ENCODE measurements at regions not wholly inside any gene's neighbourhood (a gene's known extent, or its start where the extent isn't known, plus 50 kb on each side); places are given as distances from the start of the nearest gene placed in this dataset.

- DNase-seq (no peak), FAIRE-seq (no peak)
- no peaks in the 10 kb centered on the region for H3K9me3 ChIP-seq (ENCODE audit: control insufficient read depth in 2 of 2, insufficient read depth in 1 of 2, low read depth in 1 of 2, low read length in 1 of 2)
- H3K4me3 ChIP-seq (ENCODE audit: low read depth in 1 of 3, low read length in 3 of 3), result no peak overlapping the region
- 91 to 94% (median 93%) methylated on average over 6 of the region's 6 CpGs for WGBS, 3 donors
- no peak overlapping the region for H3K27ac ChIP-seq (ENCODE audit: low read depth in 1 of 3, low read length in 2 of 3)
- H3K27me3 ChIP-seq (ENCODE audit: control insufficient read depth in 3 of 3, insufficient read depth in 3 of 3, low read length in 3 of 3), result no peaks in the 10 kb centered on the region
- H3K36me3 ChIP-seq (ENCODE audit: control insufficient read depth in 3 of 3, insufficient read depth in 2 of 3, low read depth in 1 of 3, low read length in 3 of 3), result no peaks in the 10 kb centered on the region
- peaks cover 0 to 5% (median 0%) of the 10 kb centered on the region in 3 donors for H3K4me1 ChIP-seq (ENCODE audit: control insufficient read depth in 3 of 3, insufficient read depth in 2 of 3, low read depth in 1 of 3, low read length in 2 of 3)
Measured at GRCh38 chr13:106155411-106155810, 380.1 kb downstream of the EFNB2 start.

GRCh38 chr13:106153876-106154275 is 381.6 kb downstream of the EFNB2 start:
- Histone ChIP-seq H3K4me1 (ENCODE audit: control insufficient read depth in 3 of 3, insufficient read depth in 2 of 3, low read depth in 1 of 3, low read length in 2 of 3) (peaks cover 0 to 5% (median 0%) of the 10 kb centered on the region in 3 donors), H3K9me3 (ENCODE audit: control insufficient read depth in 2 of 2, insufficient read depth in 1 of 2, low read depth in 1 of 2, low read length in 1 of 2) (no peaks in the 10 kb centered on the region), H3K27me3 (ENCODE audit: control insufficient read depth in 3 of 3, insufficient read depth in 3 of 3, low read length in 3 of 3) (no peaks in the 10 kb centered on the region), H3K27ac (ENCODE audit: low read depth in 1 of 3, low read length in 2 of 3) (no peak overlapping the region), H3K4me3 (ENCODE audit: low read depth in 1 of 3, low read length in 3 of 3) (no peak overlapping the region), H3K36me3 (ENCODE audit: control insufficient read depth in 3 of 3, insufficient read depth in 2 of 3, low read depth in 1 of 3, low read length in 3 of 3) (no peaks in the 10 kb centered on the region)
- FAIRE-seq (no peak), DNase-seq (no peak)
- WGBS, 3 donors, result 80 to 93% (median 80%) methylated on average over 1 of the region's 1 CpG

GRCh38 chr13:106153041-106153440 is 382.4 kb downstream of the EFNB2 start:
- no peaks in the 10 kb centered on the region for H3K36me3 ChIP-seq (ENCODE audit: control insufficient read depth in 3 of 3, insufficient read depth in 2 of 3, low read depth in 1 of 3, low read length in 3 of 3)
- DNase-seq, result no peak
- no peak overlapping the region for H3K27ac ChIP-seq (ENCODE audit: low read depth in 1 of 3, low read length in 2 of 3)
- WGBS, 3 donors, result 82 to 95% (median 92%) methylated on average over 9 of the region's 9 CpGs
- H3K9me3 ChIP-seq (ENCODE audit: control insufficient read depth in 2 of 2, insufficient read depth in 1 of 2, low read depth in 1 of 2, low read length in 1 of 2), result no peaks in the 10 kb centered on the region
- peaks cover 0 to 5% (median 0%) of the 10 kb centered on the region in 3 donors for H3K4me1 ChIP-seq (ENCODE audit: control insufficient read depth in 3 of 3, insufficient read depth in 2 of 3, low read depth in 1 of 3, low read length in 2 of 3)
- H3K27me3 ChIP-seq (ENCODE audit: control insufficient read depth in 3 of 3, insufficient read depth in 3 of 3, low read length in 3 of 3), result no peaks in the 10 kb centered on the region
- FAIRE-seq, result no peak
- no peak overlapping the region for H3K4me3 ChIP-seq (ENCODE audit: low read depth in 1 of 3, low read length in 3 of 3)

- FAIRE-seq, result no peak
- Histone ChIP-seq H3K27me3 (ENCODE audit: control insufficient read depth in 3 of 3, insufficient read depth in 3 of 3, low read length in 3 of 3) (no peaks in the 10 kb centered on the region), H3K4me3 (ENCODE audit: low read depth in 1 of 3, low read length in 3 of 3) (no peak overlapping the region), H3K27ac (ENCODE audit: low read depth in 1 of 3, low read length in 2 of 3) (no peak overlapping the region), H3K36me3 (ENCODE audit: control insufficient read depth in 3 of 3, insufficient read depth in 2 of 3, low read depth in 1 of 3, low read length in 3 of 3) (no peaks in the 10 kb centered on the region), H3K4me1 (ENCODE audit: control insufficient read depth in 3 of 3, insufficient read depth in 2 of 3, low read depth in 1 of 3, low read length in 2 of 3) (peaks cover 0 to 5% (median 0%) of the 10 kb centered on the region in 3 donors), H3K9me3 (ENCODE audit: control insufficient read depth in 2 of 2, insufficient read depth in 1 of 2, low read depth in 1 of 2, low read length in 1 of 2) (no peaks in the 10 kb centered on the region)
- DNase-seq, result peak in 1 of 2 donors; percentile 66
- 53 to 67% (median 61%) methylated on average over 3 of the region's 3 CpGs for WGBS, 3 donors
Measured at GRCh38 chr13:106152047-106152446, 383.4 kb downstream of the EFNB2 start.

GRCh38 chr13:106151056-106151699 is 384.3 kb downstream of the EFNB2 start:
- Histone ChIP-seq H3K36me3 (ENCODE audit: control insufficient read depth in 3 of 3, insufficient read depth in 2 of 3, low read depth in 1 of 3, low read length in 3 of 3) (no peaks in the 10 kb centered on the region), H3K4me3 (ENCODE audit: low read depth in 1 of 3, low read length in 3 of 3) (no peak overlapping the region), H3K27ac (ENCODE audit: low read depth in 1 of 3, low read length in 2 of 3) (peak overlapping the region; percentile 35 to 45 (median 45)), H3K9me3 (ENCODE audit: control insufficient read depth in 2 of 2, insufficient read depth in 1 of 2, low read depth in 1 of 2, low read length in 1 of 2) (no peaks in the 10 kb centered on the region), H3K27me3 (ENCODE audit: control insufficient read depth in 3 of 3, insufficient read depth in 3 of 3, low read length in 3 of 3) (no peaks in the 10 kb centered on the region), H3K4me1 (ENCODE audit: control insufficient read depth in 3 of 3, insufficient read depth in 2 of 3, low read depth in 1 of 3, low read length in 2 of 3) (peaks cover 0 to 14% (median 0%) of the 10 kb centered on the region in 3 donors)
- DNase-seq, result peak; percentile 40 to 83
- no peak for FAIRE-seq
- 50 to 67% (median 60%) methylated on average over 3 of the region's 3 CpGs for WGBS, 3 donors

- Histone ChIP-seq H3K36me3 (ENCODE audit: control insufficient read depth in 3 of 3, insufficient read depth in 2 of 3, low read depth in 1 of 3, low read length in 3 of 3) (no peaks in the 10 kb centered on the region), H3K4me1 (ENCODE audit: control insufficient read depth in 3 of 3, insufficient read depth in 2 of 3, low read depth in 1 of 3, low read length in 2 of 3) (peaks cover 4 to 27% (median 4%) of the 10 kb centered on the region in 3 donors), H3K27me3 (ENCODE audit: control insufficient read depth in 3 of 3, insufficient read depth in 3 of 3, low read length in 3 of 3) (no peaks in the 10 kb centered on the region), H3K9me3 (ENCODE audit: control insufficient read depth in 2 of 2, insufficient read depth in 1 of 2, low read depth in 1 of 2, low read length in 1 of 2) (no peaks in the 10 kb centered on the region), H3K4me3 (ENCODE audit: low read depth in 1 of 3, low read length in 3 of 3) (no peak overlapping the region), H3K27ac (ENCODE audit: low read depth in 1 of 3, low read length in 2 of 3) (peak overlapping the region; percentile 38 to 64 (median 51))
- 63 to 77% (median 65%) methylated on average over 2 of the region's 2 CpGs for WGBS, 3 donors
- peak; percentile 67 to 77 for DNase-seq
- FAIRE-seq, result no peak
Measured at GRCh38 chr13:106145997-106146864, 389.2 kb downstream of the EFNB2 start.

GRCh38 chr13:106145070-106145469 is 390.4 kb downstream of the EFNB2 start:
- H3K27ac ChIP-seq (ENCODE audit: low read depth in 1 of 3, low read length in 2 of 3), result peak overlapping the region in 2 of 3 donors; percentile 34 to 47

GRCh38 chr13:106143930-106144709 is 391.3 kb downstream of the EFNB2 start:
- 14 to 42% (median 15%) methylated on average over 2 of the region's 2 CpGs for WGBS, 3 donors
- peak; percentile 64 to 89 for DNase-seq
- Histone ChIP-seq H3K27ac (ENCODE audit: low read depth in 1 of 3, low read length in 2 of 3) (peak overlapping the region in 1 of 3 donors; percentile 36), H3K36me3 (ENCODE audit: control insufficient read depth in 3 of 3, insufficient read depth in 2 of 3, low read depth in 1 of 3, low read length in 3 of 3) (no peaks in the 10 kb centered on the region), H3K4me1 (ENCODE audit: control insufficient read depth in 3 of 3, insufficient read depth in 2 of 3, low read depth in 1 of 3, low read length in 2 of 3) (peaks cover 4 to 26% (median 4%) of the 10 kb centered on the region in 3 donors), H3K4me3 (ENCODE audit: low read depth in 1 of 3, low read length in 3 of 3) (no peak overlapping the region), H3K27me3 (ENCODE audit: control insufficient read depth in 3 of 3, insufficient read depth in 3 of 3, low read length in 3 of 3) (no peaks in the 10 kb centered on the region), H3K9me3 (ENCODE audit: control insufficient read depth in 2 of 2, insufficient read depth in 1 of 2, low read depth in 1 of 2, low read length in 1 of 2) (no peaks in the 10 kb centered on the region)
- FAIRE-seq, result no peak

More at GRCh38 chr13:106145070-106145469, 390.4 kb downstream of the EFNB2 start:
- Histone ChIP-seq H3K4me3 (ENCODE audit: low read depth in 1 of 3, low read length in 3 of 3) (no peak overlapping the region), H3K9me3 (ENCODE audit: control insufficient read depth in 2 of 2, insufficient read depth in 1 of 2, low read depth in 1 of 2, low read length in 1 of 2) (no peaks in the 10 kb centered on the region), H3K4me1 (ENCODE audit: control insufficient read depth in 3 of 3, insufficient read depth in 2 of 3, low read depth in 1 of 3, low read length in 2 of 3) (peaks cover 4 to 26% (median 4%) of the 10 kb centered on the region in 3 donors), H3K27me3 (ENCODE audit: control insufficient read depth in 3 of 3, insufficient read depth in 3 of 3, low read length in 3 of 3) (no peaks in the 10 kb centered on the region), H3K36me3 (ENCODE audit: control insufficient read depth in 3 of 3, insufficient read depth in 2 of 3, low read depth in 1 of 3, low read length in 3 of 3) (no peaks in the 10 kb centered on the region)
- DNase-seq (peak; percentile 42 to 64), FAIRE-seq (no peak)
- WGBS, 3 donors, result 11 to 55% (median 39%) methylated on average over 1 of the region's 1 CpG
